Ectodermal cell (in vitro differentiated cells): ENCODE measurements at regions not wholly inside any gene's neighbourhood (a gene's known extent, or its start where the extent isn't known, plus 50 kb on each side); places are given as distances from the start of the nearest gene placed in this dataset.
"Not testable (repeated sequence)": the region's sequence is repeated elsewhere in the genome, so short reads cannot be mapped to it uniquely, and the experiment has no call there.

Experiments
- H3K27ac ChIP-seq: 2 replicates; pipeline ENCODE4 v1.7.0; 2013; ENCODE audit warnings: mild to moderate bottlenecking, low read depth, low read length; ENCODE audit not compliant: insufficient read depth, poor library complexity, severe bottlenecking
- H3K27me3 ChIP-seq: 2 replicates; pipeline ENCODE4 v1.7.0; 2013; ENCODE audit warnings: mild to moderate bottlenecking, low read length; ENCODE audit not compliant: insufficient read depth, control insufficient read depth, poor library complexity, severe bottlenecking
- H3K36me3 ChIP-seq: one replicate; pipeline ENCODE4 v1.7.0; 2013; ENCODE audit warnings: low read length; ENCODE audit not compliant: control insufficient read depth, insufficient read depth
- H3K4me1 ChIP-seq: one replicate; pipeline ENCODE4 v1.7.0; 2013; ENCODE audit warnings: low read length; ENCODE audit not compliant: control insufficient read depth, insufficient read depth
- H3K4me3 ChIP-seq: 2 replicates; pipeline ENCODE4 v1.7.0; 2013; ENCODE audit warnings: low read depth, low read length, control low read depth; ENCODE audit not compliant: insufficient read depth
- H3K9me3 ChIP-seq: 2 replicates; pipeline ENCODE4 v1.7.0; 2013; ENCODE audit warnings: mild to moderate bottlenecking, low read length, moderate library complexity; ENCODE audit not compliant: control insufficient read depth
- WGBS, 2 experiments: methylation state at CpG; one replicate each; pipeline ENCODE4 v1.1.7; 2013; ENCODE audit warnings: missing lambda C conversion rate in 2 of 2; 5-methylcytosine and 5-hydroxymethylcytosine counted together

DNA sequence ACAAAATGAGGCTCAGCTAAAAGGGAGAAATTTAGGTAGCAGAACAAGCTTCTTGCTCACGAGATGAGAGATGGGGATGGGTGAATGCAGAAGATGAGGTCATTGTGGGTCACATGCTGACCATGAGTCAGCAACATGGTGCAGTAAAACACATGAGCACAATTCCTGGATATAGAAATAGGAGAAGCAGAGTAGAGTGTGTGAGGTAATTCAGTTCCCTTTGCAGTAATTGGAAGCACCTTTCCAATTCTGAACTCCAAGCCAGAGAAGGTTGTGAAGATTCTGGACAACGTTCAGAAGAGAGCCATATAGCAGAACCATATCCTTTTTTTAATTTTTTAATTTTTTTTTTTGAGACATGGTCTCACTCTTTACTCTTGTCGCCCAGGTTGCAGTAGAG lies 62.0 kb upstream of the LMNTD1 start:
- H3K4me3 ChIP-seq = no peak overlapping the region
- no peaks in the 10 kb centered on the region for H3K36me3 ChIP-seq
- H3K9me3 ChIP-seq = no peaks in the 10 kb centered on the region
- no peaks in the 10 kb centered on the region for H3K27me3 ChIP-seq
- no peaks in the 10 kb centered on the region for H3K4me1 ChIP-seq
- no peak overlapping the region for H3K27ac ChIP-seq
- WGBS, 2 experiments = 92 to 93% methylated on average over 3 of the region's 3 CpGs

DNA sequence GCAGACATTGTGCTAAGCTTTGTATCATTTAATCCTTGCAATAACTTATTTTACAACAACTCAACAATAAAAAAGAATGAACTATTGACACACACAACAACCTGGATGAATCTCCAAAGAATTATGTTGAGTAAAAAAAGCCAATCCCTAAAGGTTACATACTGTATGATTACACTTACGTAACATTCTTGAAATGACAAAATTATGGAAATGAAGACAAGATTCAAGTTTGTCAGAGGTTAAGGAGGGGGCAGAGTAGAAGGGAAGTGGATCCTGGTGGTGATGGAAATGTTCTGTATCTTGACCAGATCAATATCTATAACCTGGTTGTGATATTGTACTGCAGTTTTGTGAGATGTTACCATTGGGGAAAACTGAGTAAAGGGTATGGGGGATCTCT lies 63.2 kb upstream of the LMNTD1 start:
- H3K36me3 ChIP-seq = no peaks in the 10 kb centered on the region

DNA sequence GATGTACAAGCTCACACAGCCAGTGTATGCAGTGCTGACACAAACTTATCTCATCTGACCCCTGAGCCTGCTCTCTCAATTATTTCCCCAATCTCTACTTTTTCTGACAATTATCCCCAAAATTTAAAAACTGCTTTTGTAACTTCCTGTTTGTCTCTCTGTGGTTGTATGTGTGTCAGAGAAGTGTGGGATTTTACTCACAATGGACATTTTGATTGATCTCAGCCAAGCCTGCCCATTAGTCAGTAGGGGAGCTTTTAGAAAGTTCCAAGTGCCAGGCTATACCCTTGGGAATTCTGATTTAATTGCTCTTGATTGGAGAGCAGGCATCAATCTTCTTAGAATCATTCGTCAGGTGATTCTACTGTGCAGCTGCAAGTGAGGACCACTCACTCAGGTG lies 64.9 kb upstream of the LMNTD1 start:
- WGBS, 2 experiments = 93 to 94% methylated on average over 1 of the region's 1 CpG
- no peaks in the 10 kb centered on the region for H3K9me3 ChIP-seq
- no peak overlapping the region for H3K4me3 ChIP-seq
- no peaks in the 10 kb centered on the region for H3K36me3 ChIP-seq
- H3K4me1 ChIP-seq = no peaks in the 10 kb centered on the region
- no peak overlapping the region for H3K27ac ChIP-seq
- no peaks in the 10 kb centered on the region for H3K27me3 ChIP-seq

More for the DNA sequence above, 63.2 kb upstream of the LMNTD1 start:
- Histone ChIP-seq H3K27ac (no peak overlapping the region), H3K27me3 (no peaks in the 10 kb centered on the region), H3K4me1 (no peaks in the 10 kb centered on the region), H3K4me3 (no peak overlapping the region), H3K9me3 (no peaks in the 10 kb centered on the region)
- 89 to 91% methylated on average over 1 of the region's 1 CpG for WGBS, 2 experiments

DNA sequence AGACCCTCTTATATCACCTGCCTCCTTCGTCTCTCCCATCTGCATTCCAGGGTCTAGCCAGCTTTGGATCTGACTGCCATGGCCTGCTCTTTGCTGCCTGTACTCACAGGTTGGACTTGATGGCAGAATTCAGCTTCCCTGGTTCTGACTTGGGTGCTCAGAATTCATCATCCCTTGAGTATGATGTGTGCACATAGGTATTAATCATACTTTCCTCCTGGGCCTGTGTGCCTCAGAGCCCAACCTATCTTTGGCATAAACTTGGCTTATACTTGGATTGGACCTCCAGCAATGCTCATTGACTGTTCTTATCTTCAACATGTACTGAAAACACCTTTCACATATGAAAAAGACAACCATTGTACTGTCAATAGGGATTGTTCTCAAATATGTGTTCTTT lies 70.7 kb upstream of the LMNTD1 start:
- Histone ChIP-seq H3K36me3 (no peaks in the 10 kb centered on the region), H3K27ac (no peak overlapping the region), H3K4me1 (peaks cover 6% of the 10 kb centered on the region), H3K4me3 (no peak overlapping the region), H3K9me3 (no peaks in the 10 kb centered on the region), H3K27me3 (no peaks in the 10 kb centered on the region)
- WGBS, 2 experiments = 92 to 94% methylated on average over 1 of the region's 1 CpG

DNA sequence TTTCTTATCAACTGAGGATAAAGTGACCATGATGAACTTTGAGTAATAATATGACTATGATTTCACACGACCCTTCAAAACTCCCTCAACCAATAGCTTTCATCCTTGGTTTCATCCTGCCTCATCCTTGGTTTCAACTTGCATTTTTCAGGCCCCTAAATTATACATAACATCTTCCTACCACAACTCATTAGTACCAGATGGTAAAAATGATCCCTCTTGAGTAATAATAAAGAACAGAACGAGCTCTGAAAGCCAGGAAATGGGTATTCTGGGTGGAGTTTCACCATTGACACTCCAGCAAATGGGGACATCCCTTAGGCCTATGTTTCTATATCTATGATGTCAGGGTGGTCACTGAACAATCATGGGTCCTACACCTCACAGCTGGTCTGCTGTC lies 72.1 kb upstream of the LMNTD1 start:
- Histone ChIP-seq H3K4me3 (no peak overlapping the region), H3K27ac (no peak overlapping the region), H3K27me3 (no peaks in the 10 kb centered on the region), H3K4me1 (peaks cover 9% of the 10 kb centered on the region), H3K9me3 (no peaks in the 10 kb centered on the region), H3K36me3 (no peaks in the 10 kb centered on the region)
- 91 to 100% methylated on average over 2 of the region's 2 CpGs for WGBS, 2 experiments

DNA sequence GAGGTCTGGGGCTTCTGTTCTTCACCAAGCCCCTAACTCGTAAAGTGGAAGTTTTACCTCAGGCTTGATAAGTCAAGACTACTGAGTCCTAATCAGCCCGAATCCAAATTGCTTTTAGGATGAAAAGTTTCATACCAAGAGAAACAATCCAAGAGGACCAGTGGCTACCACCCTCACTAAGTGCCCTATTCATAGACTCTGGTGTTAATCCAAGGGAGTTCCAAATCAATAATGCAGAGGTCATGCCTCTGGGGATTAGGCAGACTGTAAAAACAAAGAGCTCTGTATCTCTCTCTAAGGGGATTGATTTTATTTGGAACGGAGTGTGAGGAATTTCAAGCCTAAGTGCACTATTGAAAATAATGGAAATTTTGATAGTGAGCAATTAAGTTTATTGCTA lies 76.3 kb upstream of the LMNTD1 start:
- no peaks in the 10 kb centered on the region for H3K9me3 ChIP-seq
- peaks cover 14% of the 10 kb centered on the region for H3K4me1 ChIP-seq
- no peaks in the 10 kb centered on the region for H3K36me3 ChIP-seq
- H3K27ac ChIP-seq = no peak overlapping the region
- H3K4me3 ChIP-seq = no peak overlapping the region
- H3K27me3 ChIP-seq = no peaks in the 10 kb centered on the region
- whole genome bisulfite sequencing, 2 experiments = 37 to 64% methylated on average over 3 of the region's 3 CpGs

DNA sequence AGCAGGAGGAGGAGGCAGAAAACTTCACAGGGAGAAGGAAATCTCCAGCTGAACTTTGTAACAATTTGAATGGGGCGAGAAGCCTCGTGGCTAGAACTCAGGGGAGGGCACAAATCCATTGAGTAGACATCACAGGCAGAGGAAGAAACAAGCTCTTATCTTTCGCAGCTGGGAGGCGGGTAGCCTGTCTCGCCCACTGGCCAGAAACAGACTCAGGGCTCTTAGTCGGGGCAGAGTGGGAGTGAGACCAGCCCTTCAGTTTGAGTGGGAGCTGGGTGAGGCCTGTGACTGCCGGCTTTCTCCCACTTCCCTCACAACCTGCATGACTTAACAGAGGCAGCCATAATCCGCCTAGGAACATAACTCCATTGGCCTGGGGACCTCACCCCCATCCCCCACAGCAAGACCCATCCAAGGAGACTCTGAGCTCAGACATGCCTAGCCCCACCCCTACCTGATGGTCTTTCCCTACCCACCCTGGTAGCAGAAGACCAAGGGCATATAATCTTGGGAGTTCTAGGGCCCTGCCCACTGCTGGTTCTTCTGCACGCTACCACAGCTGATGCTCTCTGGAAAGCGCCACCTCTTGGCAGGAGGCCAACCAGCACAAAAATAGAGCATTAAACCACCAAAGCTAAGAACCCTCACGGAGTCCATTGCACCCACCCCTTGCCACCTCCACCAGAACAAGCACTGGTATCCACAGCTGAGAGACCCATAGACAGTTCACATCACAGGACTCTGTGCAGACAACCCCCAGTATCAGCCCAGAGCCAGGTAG lies 77.8 kb upstream of the LMNTD1 start:
- not testable (repeated sequence) for H3K4me3 ChIP-seq, H3K36me3 ChIP-seq, H3K27ac ChIP-seq, H3K27me3 ChIP-seq, H3K9me3 ChIP-seq
- H3K4me1 ChIP-seq = peaks cover 14% of the 10 kb centered on the region
- WGBS, 2 experiments = 78 to 80% methylated on average over 11 of the region's 11 CpGs

DNA sequence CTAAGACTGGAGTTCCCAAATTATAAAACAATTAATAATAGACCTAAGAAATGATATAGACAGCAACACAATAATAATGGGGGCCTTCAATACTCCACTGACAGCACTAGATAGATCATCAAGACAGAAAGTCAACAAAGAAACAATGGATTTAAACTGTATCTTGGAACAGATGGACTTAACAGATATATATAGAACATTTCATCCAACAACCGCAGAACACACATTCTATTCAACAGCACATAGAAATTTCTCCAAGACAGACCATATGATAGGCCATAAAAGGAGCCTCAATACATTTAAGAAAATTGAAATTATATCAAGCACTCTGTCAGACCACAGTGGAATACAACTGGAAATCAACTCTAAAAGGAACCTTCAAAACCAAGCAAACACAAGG lies 80.1 kb upstream of the LMNTD1 start:
- 91 to 100% methylated on average over 1 of the region's 1 CpG for WGBS, 2 experiments

DNA sequence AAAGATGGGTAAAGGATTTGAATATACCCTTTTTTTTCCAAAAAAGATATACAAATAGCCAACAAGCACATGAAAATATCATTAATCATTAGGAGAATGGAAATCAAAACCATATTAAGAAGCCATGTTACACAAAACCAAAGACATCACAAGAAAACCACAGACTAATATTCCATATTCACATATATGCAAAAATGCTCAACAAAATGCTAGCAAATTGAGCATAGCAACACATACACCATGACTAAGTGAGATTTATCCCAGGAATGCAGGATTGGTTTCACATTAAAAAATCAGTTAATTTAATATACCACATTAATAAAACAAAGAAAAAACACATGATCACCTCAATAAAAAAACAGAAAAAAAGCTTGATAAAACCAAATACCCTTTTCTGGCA lies 84.7 kb upstream of the LMNTD1 start:
- H3K9me3 ChIP-seq = no peaks in the 10 kb centered on the region
- H3K36me3 ChIP-seq = no peaks in the 10 kb centered on the region
- no peak overlapping the region for H3K4me3 ChIP-seq
- H3K27me3 ChIP-seq = no peaks in the 10 kb centered on the region
- no peak overlapping the region for H3K27ac ChIP-seq
- H3K4me1 ChIP-seq = no peaks in the 10 kb centered on the region

More for the DNA sequence above, 80.1 kb upstream of the LMNTD1 start:
- not testable (repeated sequence) for H3K36me3 ChIP-seq, H3K4me1 ChIP-seq, H3K9me3 ChIP-seq, H3K27ac ChIP-seq, H3K4me3 ChIP-seq, H3K27me3 ChIP-seq

DNA sequence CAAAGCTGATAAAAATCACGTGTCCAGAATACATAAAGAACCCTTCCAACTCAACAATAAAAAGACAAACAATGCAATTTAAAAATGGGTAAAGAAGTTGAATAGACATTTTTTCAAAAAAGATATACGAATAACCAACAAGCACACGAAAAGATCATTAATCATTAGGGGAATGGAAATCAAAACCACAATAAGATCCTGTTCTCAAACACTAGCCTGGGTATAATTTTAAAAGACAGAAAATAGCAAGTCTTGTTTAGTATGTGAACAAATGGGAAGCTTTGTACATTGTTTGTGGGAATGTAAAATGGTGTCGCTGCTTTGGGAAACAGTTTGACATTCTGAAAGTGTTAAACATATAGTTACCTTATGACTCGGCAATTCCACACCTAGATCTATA lies 86.3 kb upstream of the LMNTD1 start:
- Histone ChIP-seq H3K4me3 (no peak overlapping the region), H3K4me1 (peaks cover 6% of the 10 kb centered on the region), H3K9me3 (no peaks in the 10 kb centered on the region), H3K36me3 (no peaks in the 10 kb centered on the region), H3K27me3 (no peaks in the 10 kb centered on the region), H3K27ac (no peak overlapping the region)
- 88 to 92% methylated on average over 1 to 2 of the region's 5 CpGs for WGBS, 2 experiments

DNA sequence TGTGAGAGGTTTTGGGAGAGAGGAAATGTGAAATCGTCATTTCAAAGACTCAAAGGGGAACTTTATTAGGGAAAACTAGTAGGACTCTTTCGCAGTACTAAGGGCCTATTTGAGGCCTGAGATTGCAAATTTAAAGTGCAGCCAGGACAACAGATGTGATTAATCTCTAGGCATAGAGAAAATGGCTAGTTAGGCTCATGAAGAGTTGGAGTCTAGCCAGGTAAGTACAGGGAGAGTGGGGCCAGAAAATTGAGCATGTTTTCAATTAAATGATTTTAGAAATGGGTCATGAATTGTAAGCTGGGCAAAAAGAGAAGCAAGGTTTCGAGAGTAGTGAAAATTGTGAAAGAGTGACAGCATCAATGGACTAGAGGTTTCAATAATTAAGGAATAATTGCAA lies 91.9 kb upstream of the LMNTD1 start:
- Histone ChIP-seq H3K9me3 (no peaks in the 10 kb centered on the region), H3K27me3 (no peaks in the 10 kb centered on the region), H3K36me3 (no peaks in the 10 kb centered on the region), H3K27ac (no peak overlapping the region), H3K4me1 (peaks cover 6% of the 10 kb centered on the region), H3K4me3 (no peak overlapping the region)
- WGBS, 2 experiments = 87 to 92% methylated on average over 3 of the region's 3 CpGs
